ENCODE measurements at regions not wholly inside any gene's neighbourhood (a gene's known extent, or its start where the extent isn't known, plus 50 kb on each side); places are given as distances from the start of the nearest gene placed in this dataset.

GRCh38 chr2:124970030-124970429, 944.9 kb downstream of the CNTNAP5 start:
- TF ChIP-seq TAF1 (IDR thresholded peaks at IDR 0.05; ENCODE audit: low read depth, low read length), result no peak
- TF ChIP-seq SPI1 (IDR thresholded peaks at IDR 0.05; ENCODE audit: low read depth, low read length), result no peak
